Activated B cell treated with CpG ODN at 0.5 μM for 24 hours (primary cell): ENCODE measurements at regions not wholly inside any gene's neighbourhood (a gene's known extent, or its start where the extent isn't known, plus 50 kb on each side); places are given as distances from the start of the nearest gene placed in this dataset.

Experiments
- ATAC-seq: fragments of 200-7000 bp; cut with Tn5 transposase; one replicate; pipeline ENCODE4 v1.10.0; 2021; ENCODE audit warnings: low read depth, mild to moderate bottlenecking, moderate library complexity
- CTCF ChIA-PET: fragments of 350-600 bp; sonication (Branson Sonifier 250); formaldehyde crosslinking; loops from one replicate; lab custom pipeline; 2021; ENCODE audit warnings: antibody characterized with exemption; lab: Charles Lee
- POLR2A ChIA-PET: fragments of 350-600 bp; sonication (Branson Sonifier 250); formaldehyde crosslinking; loops from one replicate; lab custom pipeline; 2021; ENCODE audit warnings: antibody characterized with exemption; lab: Charles Lee
- DNase-seq: peaks from one replicate; pipeline ENCODE4 v3.0.0; 2022
- H3K27ac Mint-ChIP-seq: one replicate; pipeline ENCODE4 v1.8.0; 2020; ENCODE audit warnings: mixed read lengths
- H3K27me3 Mint-ChIP-seq: one replicate; pipeline ENCODE4 v1.8.0; 2021; ENCODE audit warnings: mixed read lengths
- H3K36me3 Mint-ChIP-seq: one replicate; pipeline ENCODE4 v1.8.0; 2021; ENCODE audit warnings: low read depth, mixed read lengths
- H3K4me1 Mint-ChIP-seq: one replicate; pipeline ENCODE4 v1.8.0; 2021; ENCODE audit warnings: mixed read lengths
- H3K4me3 Mint-ChIP-seq: one replicate; pipeline ENCODE4 v1.8.0; 2020; ENCODE audit warnings: mild to moderate bottlenecking, mixed read lengths
- H3K9me3 Mint-ChIP-seq: one replicate; pipeline ENCODE4 v1.8.0; 2020; ENCODE audit warnings: mixed read lengths
- intact Hi-C: fragments of 100-400 bp; cut with micrococcal nuclease; formaldehyde crosslinking; loops from one replicate; pipeline ENCODE4 v1.15.1; 2024
- TF ChIP-seq, protein P1 (sequence below): fragments of 200-600 bp; IDR thresholded peaks from one replicate; pipeline ENCODE4 v1.8.0; 2022; ENCODE audit warnings: antibody characterized with exemption, mild to moderate bottlenecking

DNA sequence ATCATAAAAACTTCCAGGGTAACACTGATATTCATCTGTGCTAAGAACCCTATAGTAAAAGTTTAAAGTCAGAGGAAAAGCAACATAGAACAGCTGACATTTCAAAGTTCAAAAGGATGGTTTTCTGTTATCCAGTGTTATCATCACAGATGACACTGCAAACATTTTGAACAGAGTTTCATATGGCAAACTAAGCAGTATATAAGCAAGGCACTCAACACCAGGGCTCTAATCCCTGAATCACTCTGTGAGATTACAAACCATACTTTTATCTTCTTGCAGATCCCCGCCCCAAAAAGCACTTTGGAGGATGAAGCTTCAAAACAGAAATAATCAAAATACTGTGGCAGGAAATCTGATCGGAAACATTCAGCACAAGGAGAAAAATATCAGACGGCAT lies 508.2 kb upstream of the KIF2B start:
- Mint-ChIP-seq H3K27ac (no peak overlapping the region), H3K4me1 (no peaks in the 10 kb centered on the region), H3K4me3 (no peak overlapping the region), H3K27me3 (no peaks in the 10 kb centered on the region), H3K36me3 (no peaks in the 10 kb centered on the region), H3K9me3 (peaks cover 9% of the 10 kb centered on the region)
- DNase-seq (no peak), ATAC-seq (no peak)
- POLR2A ChIA-PET = no interaction called here
- TF ChIP-seq, protein P1, sequence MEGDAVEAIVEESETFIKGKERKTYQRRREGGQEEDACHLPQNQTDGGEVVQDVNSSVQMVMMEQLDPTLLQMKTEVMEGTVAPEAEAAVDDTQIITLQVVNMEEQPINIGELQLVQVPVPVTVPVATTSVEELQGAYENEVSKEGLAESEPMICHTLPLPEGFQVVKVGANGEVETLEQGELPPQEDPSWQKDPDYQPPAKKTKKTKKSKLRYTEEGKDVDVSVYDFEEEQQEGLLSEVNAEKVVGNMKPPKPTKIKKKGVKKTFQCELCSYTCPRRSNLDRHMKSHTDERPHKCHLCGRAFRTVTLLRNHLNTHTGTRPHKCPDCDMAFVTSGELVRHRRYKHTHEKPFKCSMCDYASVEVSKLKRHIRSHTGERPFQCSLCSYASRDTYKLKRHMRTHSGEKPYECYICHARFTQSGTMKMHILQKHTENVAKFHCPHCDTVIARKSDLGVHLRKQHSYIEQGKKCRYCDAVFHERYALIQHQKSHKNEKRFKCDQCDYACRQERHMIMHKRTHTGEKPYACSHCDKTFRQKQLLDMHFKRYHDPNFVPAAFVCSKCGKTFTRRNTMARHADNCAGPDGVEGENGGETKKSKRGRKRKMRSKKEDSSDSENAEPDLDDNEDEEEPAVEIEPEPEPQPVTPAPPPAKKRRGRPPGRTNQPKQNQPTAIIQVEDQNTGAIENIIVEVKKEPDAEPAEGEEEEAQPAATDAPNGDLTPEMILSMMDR = no peak
- intact Hi-C loops = no loop called here
- CTCF ChIA-PET = no interaction called here

DNA sequence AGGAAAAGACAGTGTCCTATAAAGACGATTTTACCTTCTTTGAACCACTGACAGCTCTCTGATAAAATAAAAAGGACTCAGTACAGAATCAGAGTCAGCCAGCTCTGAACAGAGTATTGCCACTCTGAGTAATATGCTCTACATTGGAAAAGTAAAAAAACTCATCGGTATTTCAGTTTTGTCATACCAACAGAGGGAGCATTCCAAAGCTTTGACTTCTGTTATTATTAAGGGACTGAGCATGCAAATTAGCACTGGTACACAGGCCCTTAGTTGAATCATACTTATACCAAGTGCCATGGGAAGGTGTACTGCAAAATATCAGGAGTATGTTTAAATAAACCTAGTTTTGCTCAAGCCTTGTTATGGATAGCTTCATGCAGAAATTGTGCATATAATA lies 509.0 kb upstream of the KIF2B start:
- TF ChIP-seq, protein P1 = no peak
- Mint-ChIP-seq H3K27ac (no peak overlapping the region), H3K27me3 (no peaks in the 10 kb centered on the region), H3K4me1 (no peaks in the 10 kb centered on the region), H3K36me3 (no peaks in the 10 kb centered on the region), H3K4me3 (no peak overlapping the region), H3K9me3 (peaks cover 9% of the 10 kb centered on the region)
- ChIA-PET CTCF (no interaction called here), POLR2A (no interaction called here)
- intact Hi-C loops = no loop called here
- ATAC-seq (no peak), DNase-seq (no peak)

DNA sequence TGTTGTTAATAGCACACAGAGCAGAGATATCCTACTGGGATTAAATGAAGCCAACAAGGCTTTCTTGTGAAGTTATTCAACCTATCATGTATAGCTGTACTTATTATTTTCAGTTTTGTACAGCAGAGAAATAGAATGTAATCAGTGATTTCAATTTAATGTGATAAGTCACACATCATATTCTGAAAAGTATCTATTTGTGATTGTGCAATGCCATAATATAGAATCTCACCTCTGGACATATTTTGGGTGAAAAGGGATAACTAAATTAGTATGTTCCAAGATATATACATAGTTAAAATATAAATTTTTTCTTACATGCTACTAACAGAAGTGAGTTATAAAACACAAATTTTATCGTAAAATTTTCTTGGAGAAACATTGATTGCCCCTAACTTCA lies 544.3 kb upstream of the KIF2B start:
- Mint-ChIP-seq H3K9me3 (peaks cover 12% of the 10 kb centered on the region), H3K4me1 (no peaks in the 10 kb centered on the region), H3K27me3 (no peaks in the 10 kb centered on the region), H3K27ac (no peak overlapping the region), H3K4me3 (no peak overlapping the region), H3K36me3 (no peaks in the 10 kb centered on the region)
- ChIA-PET POLR2A (no interaction called here), CTCF (no interaction called here)
- ATAC-seq (no peak), DNase-seq (no peak)
- intact Hi-C loops = no loop called here
- TF ChIP-seq, protein P1 = no peak

DNA sequence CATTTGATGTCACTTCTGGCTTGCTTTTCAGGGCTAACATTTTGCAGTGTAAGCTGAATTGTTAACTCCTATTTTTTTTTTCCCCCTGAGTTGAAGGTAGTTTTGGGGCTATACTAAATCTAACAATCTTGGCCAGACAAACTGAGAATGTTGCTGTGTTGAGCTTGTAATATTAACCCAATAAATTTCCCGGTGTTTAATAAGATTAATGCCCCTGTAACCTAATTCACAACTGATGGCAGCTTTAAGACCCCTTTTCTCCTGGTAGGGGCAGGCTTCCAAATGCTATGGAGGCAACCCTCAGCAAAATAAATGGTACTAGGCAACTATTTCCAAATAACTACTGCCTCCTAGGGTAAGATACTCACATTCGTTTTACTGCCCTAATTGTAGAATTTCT lies 549.6 kb upstream of the KIF2B start:
- H3K36me3 Mint-ChIP-seq = no peaks in the 10 kb centered on the region
- intact Hi-C loops = no loop called here

DNA sequence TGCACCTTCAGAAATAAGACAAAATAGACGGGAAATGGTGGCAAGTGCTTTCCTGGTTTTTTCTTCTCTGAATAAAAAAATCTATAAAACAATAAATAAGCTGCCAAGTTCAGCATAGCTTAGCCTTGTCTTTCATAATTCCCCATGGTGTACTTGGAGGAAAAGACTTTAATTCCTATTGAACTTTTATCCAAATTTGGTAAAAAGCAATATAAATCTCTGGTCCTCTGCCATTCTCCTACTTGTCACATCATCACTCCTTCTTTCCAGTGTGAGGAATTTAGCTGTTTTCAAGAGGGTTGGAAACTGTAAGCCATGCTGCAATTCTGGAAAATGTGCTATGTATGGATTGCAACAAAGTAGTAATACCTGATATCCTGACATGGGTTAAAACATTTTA lies 551.8 kb upstream of the KIF2B start:
- Mint-ChIP-seq H3K36me3 (no peaks in the 10 kb centered on the region), H3K4me3 (no peak overlapping the region), H3K27ac (no peak overlapping the region), H3K9me3 (peaks cover 5% of the 10 kb centered on the region), H3K4me1 (no peaks in the 10 kb centered on the region), H3K27me3 (no peaks in the 10 kb centered on the region)
- CTCF ChIA-PET = no interaction called here
- DNase-seq (no peak), ATAC-seq (no peak)
- POLR2A ChIA-PET = no interaction called here
- TF ChIP-seq, protein P1 = no peak
- intact Hi-C loops = no loop called here

More for the DNA sequence above, 549.6 kb upstream of the KIF2B start:
- Mint-ChIP-seq H3K4me1 (no peaks in the 10 kb centered on the region), H3K4me3 (no peak overlapping the region), H3K9me3 (peaks cover 2% of the 10 kb centered on the region), H3K27ac (no peak overlapping the region), H3K27me3 (no peaks in the 10 kb centered on the region)
- ChIA-PET CTCF (no interaction called here), POLR2A (no interaction called here)
- no peak for DNase-seq
- TF ChIP-seq, protein P1 = no peak
- no peak for ATAC-seq
